ENCODE measurements at regions not wholly inside any gene's neighbourhood (a gene's known extent, or its start where the extent isn't known, plus 50 kb on each side); places are given as distances from the start of the nearest gene placed in this dataset.
"Not testable (repeated sequence)": the region's sequence is repeated elsewhere in the genome, so short reads cannot be mapped to it uniquely, and the experiment has no call there.

DNA sequence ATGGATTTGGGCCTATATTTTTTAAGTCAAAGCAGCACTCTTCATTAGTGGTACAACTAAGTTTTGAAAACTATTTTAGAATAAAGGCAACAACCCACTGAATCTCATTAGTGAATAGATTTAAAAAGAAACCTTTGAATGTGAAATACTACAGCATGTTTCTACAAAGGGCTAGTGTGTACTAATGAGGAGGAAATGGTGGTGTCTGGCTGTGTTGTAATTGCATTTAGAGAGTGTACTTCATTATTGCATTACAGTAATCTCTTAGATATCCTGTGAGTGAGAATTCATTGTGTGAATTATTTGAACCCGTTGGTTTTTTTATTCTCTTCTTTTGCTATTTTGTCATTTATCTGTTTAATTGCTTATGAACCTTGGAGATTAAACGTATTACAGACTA, 575.4 kb upstream of the FAM98A start:
- Histone ChIP-seq H3K4me1 (ENCODE audit: insufficient read depth, low read length) (no peaks in the 10 kb centered on the region), H3K36me3 (ENCODE audit: insufficient read depth, low read length) (no peaks in the 10 kb centered on the region), H3K9ac (ENCODE audit: low read length) (no peak overlapping the region), H3K9me3 (ENCODE audit: low read length) (no peaks in the 10 kb centered on the region), H3K27ac (ENCODE audit: low read depth, low read length) (no peak overlapping the region), H3K4me3 (ENCODE audit: low read depth in 1 of 2, low read length in 2 of 2) (no peak overlapping the region), H3K27me3 (ENCODE audit: control insufficient read depth in 1 of 2, insufficient read depth in 2 of 2, low read length in 2 of 2) (no peaks in the 10 kb centered on the region)

DNA sequence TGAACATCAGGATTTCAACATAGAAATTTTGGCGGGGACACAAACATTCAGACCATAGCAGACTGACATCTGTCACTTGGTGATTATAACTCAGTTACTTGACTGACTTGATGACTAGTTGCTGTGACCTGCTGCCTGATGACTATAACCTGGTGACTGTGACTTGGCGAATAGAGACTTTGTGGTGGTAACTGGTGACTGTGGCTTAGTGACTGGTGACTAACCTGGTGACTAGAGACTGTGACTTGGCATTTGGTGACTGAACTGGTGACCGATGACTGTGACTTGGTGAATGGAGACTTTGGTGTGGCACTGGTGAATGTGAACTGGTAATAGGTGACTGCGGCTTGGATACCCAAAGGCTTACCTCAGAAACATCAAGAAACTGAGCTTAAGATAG, 563.1 kb upstream of the FAM98A start:
- Histone ChIP-seq H3K9ac (ENCODE audit: low read length) (no peak overlapping the region), H3K4me3 (ENCODE audit: low read depth in 1 of 2, low read length in 2 of 2) (no peak overlapping the region), H3K27me3 (ENCODE audit: control insufficient read depth in 1 of 2, insufficient read depth in 2 of 2, low read length in 2 of 2) (no peaks in the 10 kb centered on the region), H3K27ac (ENCODE audit: low read depth, low read length) (no peak overlapping the region), H3K9me3 (ENCODE audit: low read length) (no peaks in the 10 kb centered on the region), H3K4me1 (ENCODE audit: insufficient read depth, low read length) (no peaks in the 10 kb centered on the region), H3K36me3 (ENCODE audit: insufficient read depth, low read length) (no peaks in the 10 kb centered on the region)

DNA sequence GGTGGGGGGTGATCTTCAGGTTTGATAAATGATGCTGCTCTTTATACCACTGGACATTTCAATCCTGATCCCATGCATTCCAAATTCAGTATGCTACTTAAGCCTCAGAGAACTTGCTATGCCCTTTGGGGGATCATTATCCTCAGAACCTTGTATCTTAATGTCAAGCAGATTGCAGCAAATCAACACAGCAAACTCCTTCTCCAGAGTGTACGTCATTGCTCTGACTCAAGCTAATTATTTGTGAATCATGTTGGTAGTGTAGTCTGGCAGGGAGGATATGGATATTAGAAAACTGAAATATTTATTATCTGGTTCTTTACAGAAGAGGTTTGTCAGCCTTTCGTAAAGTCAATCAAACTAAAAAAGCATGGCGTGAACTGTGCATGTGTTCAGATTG, 562.5 kb upstream of the FAM98A start:
- H3K27me3 ChIP-seq (ENCODE audit: control insufficient read depth in 1 of 2, insufficient read depth in 2 of 2, low read length in 2 of 2): no peaks in the 10 kb centered on the region
- H3K9ac ChIP-seq (ENCODE audit: low read length): no peak overlapping the region
- H3K9me3 ChIP-seq (ENCODE audit: low read length): no peaks in the 10 kb centered on the region
- H3K27ac ChIP-seq (ENCODE audit: low read depth, low read length): no peak overlapping the region
- H3K36me3 ChIP-seq (ENCODE audit: insufficient read depth, low read length): no peaks in the 10 kb centered on the region
- no peak overlapping the region for H3K4me3 ChIP-seq (ENCODE audit: low read depth in 1 of 2, low read length in 2 of 2)
- H3K4me1 ChIP-seq (ENCODE audit: insufficient read depth, low read length): no peaks in the 10 kb centered on the region

- H3K27me3 ChIP-seq (ENCODE audit: control insufficient read depth in 1 of 2, insufficient read depth in 2 of 2, low read length in 2 of 2): no peaks in the 10 kb centered on the region
- H3K27ac ChIP-seq (ENCODE audit: low read depth, low read length): no peak overlapping the region
- no peaks in the 10 kb centered on the region for H3K4me1 ChIP-seq (ENCODE audit: insufficient read depth, low read length)
- H3K9ac ChIP-seq (ENCODE audit: low read length): no peak overlapping the region
- no peaks in the 10 kb centered on the region for H3K9me3 ChIP-seq (ENCODE audit: low read length)
- no peaks in the 10 kb centered on the region for H3K36me3 ChIP-seq (ENCODE audit: insufficient read depth, low read length)
- no peak overlapping the region for H3K4me3 ChIP-seq (ENCODE audit: low read depth in 1 of 2, low read length in 2 of 2)
These were observed 560.8 kb upstream of the FAM98A start for GRCh38 chr2:34159901-34160300.

- H3K36me3 ChIP-seq (ENCODE audit: insufficient read depth, low read length): no peaks in the 10 kb centered on the region
- H3K4me1 ChIP-seq (ENCODE audit: insufficient read depth, low read length): no peaks in the 10 kb centered on the region
- H3K9ac ChIP-seq (ENCODE audit: low read length): no peak overlapping the region
- H3K27me3 ChIP-seq (ENCODE audit: control insufficient read depth in 1 of 2, insufficient read depth in 2 of 2, low read length in 2 of 2): no peaks in the 10 kb centered on the region
- no peak overlapping the region for H3K4me3 ChIP-seq (ENCODE audit: low read depth in 1 of 2, low read length in 2 of 2)
- no peaks in the 10 kb centered on the region for H3K9me3 ChIP-seq (ENCODE audit: low read length)
- no peak overlapping the region for H3K27ac ChIP-seq (ENCODE audit: low read depth, low read length)
These were observed 554.4 kb upstream of the FAM98A start for GRCh38 chr2:34153484-34153883.

DNA sequence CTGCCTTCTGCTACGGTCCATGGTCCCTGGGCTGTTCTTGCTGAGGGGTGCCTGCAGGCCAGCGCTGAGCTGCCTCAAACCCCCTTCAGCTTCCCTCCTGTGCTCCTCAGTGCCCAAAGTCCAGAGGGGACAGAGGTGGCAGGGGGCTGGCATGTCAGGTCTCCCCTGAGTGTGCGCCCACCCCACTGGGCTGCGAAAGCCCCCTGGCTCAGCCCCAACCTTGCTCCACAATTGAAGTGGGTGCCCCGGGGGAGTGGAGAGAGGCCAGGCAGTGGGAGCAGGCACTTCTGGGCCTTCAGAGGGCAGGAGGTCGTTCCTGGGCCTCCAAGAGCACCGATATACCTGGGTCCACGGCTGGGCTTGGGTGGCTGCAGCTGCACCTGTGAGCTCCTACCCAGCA, 548.7 kb upstream of the FAM98A start:
- no peaks in the 10 kb centered on the region for H3K36me3 ChIP-seq (ENCODE audit: insufficient read depth, low read length)
- no peaks in the 10 kb centered on the region for H3K9me3 ChIP-seq (ENCODE audit: low read length)
- no peaks in the 10 kb centered on the region for H3K27me3 ChIP-seq (ENCODE audit: control insufficient read depth in 1 of 2, insufficient read depth in 2 of 2, low read length in 2 of 2)
- H3K4me3 ChIP-seq (ENCODE audit: low read depth in 1 of 2, low read length in 2 of 2): no peak overlapping the region
- H3K27ac ChIP-seq (ENCODE audit: low read depth, low read length): no peak overlapping the region
- H3K4me1 ChIP-seq (ENCODE audit: insufficient read depth, low read length): no peaks in the 10 kb centered on the region
- H3K9ac ChIP-seq (ENCODE audit: low read length): no peak overlapping the region

GRCh38 chr2:34143149-34143548, 544.0 kb upstream of the FAM98A start:
- Histone ChIP-seq H3K27ac (ENCODE audit: low read depth, low read length) (no peak overlapping the region), H3K36me3 (ENCODE audit: insufficient read depth, low read length) (no peaks in the 10 kb centered on the region), H3K4me3 (ENCODE audit: low read depth in 1 of 2, low read length in 2 of 2) (no peak overlapping the region), H3K4me1 (ENCODE audit: insufficient read depth, low read length) (no peaks in the 10 kb centered on the region), H3K9me3 (ENCODE audit: low read length) (no peaks in the 10 kb centered on the region), H3K9ac (ENCODE audit: low read length) (no peak overlapping the region), H3K27me3 (ENCODE audit: control insufficient read depth in 1 of 2, insufficient read depth in 2 of 2, low read length in 2 of 2) (no peaks in the 10 kb centered on the region)

- not testable (repeated sequence) for H3K9me3 ChIP-seq (ENCODE audit: low read length); H3K9ac ChIP-seq (ENCODE audit: low read length); H3K4me3 ChIP-seq (ENCODE audit: low read depth in 1 of 2, low read length in 2 of 2); H3K27ac ChIP-seq (ENCODE audit: low read depth, low read length); H3K27me3 ChIP-seq (ENCODE audit: control insufficient read depth in 1 of 2, insufficient read depth in 2 of 2, low read length in 2 of 2); H3K4me1 ChIP-seq (ENCODE audit: insufficient read depth, low read length); H3K36me3 ChIP-seq (ENCODE audit: insufficient read depth, low read length)
These were observed 543.5 kb upstream of the FAM98A start for GRCh38 chr2:34142531-34143008.

DNA sequence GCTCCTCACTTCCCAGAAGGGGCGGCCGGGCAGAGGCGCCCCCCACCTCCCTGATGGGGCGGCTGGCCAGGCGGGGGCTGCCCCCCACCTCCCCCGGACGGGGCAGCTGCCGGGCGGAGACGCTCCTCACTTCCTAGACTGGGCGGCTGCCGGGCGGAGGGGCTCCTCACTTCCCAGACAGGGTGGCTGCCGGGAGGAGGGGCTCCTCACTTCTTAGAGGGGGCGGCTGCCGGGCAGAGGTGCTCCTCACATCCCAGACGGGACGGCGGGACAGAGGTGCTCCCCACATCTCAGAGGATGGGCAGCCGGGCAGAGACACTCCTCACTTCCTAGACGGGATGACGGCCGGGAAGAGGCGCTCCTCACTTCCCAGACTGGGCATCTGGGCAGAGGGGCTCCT, 534.0 kb upstream of the FAM98A start:
- not testable (repeated sequence) for H3K9me3 ChIP-seq (ENCODE audit: low read length); H3K4me1 ChIP-seq (ENCODE audit: insufficient read depth, low read length); H3K27me3 ChIP-seq (ENCODE audit: control insufficient read depth in 1 of 2, insufficient read depth in 2 of 2, low read length in 2 of 2)

DNA sequence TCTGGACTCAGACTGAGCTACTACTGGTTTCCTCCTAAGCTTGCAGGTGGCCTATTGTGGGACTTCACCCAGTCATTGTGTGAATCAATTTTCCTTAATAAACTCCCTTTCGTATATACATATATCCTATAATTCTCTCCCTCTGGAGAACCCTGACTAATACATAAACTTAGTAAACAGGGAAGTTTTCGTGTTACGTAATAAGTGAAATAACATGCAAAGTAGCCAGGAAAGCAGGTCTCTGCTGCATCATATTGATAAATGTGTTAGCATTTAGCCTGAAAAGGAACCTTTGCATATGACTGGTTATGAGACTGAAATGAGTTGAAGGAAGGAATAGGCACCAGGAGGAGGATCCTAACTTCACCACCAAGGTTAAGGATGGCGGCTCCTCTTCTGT, 527.2 kb upstream of the FAM98A start:
- H3K4me1 ChIP-seq (ENCODE audit: insufficient read depth, low read length): no peaks in the 10 kb centered on the region
- no peak overlapping the region for H3K27ac ChIP-seq (ENCODE audit: low read depth, low read length)
- H3K9ac ChIP-seq (ENCODE audit: low read length): no peak overlapping the region
- H3K27me3 ChIP-seq (ENCODE audit: control insufficient read depth in 1 of 2, insufficient read depth in 2 of 2, low read length in 2 of 2): no peaks in the 10 kb centered on the region
- no peak overlapping the region for H3K4me3 ChIP-seq (ENCODE audit: low read depth in 1 of 2, low read length in 2 of 2)
- H3K36me3 ChIP-seq (ENCODE audit: insufficient read depth, low read length): no peaks in the 10 kb centered on the region
- H3K9me3 ChIP-seq (ENCODE audit: low read length): no peaks in the 10 kb centered on the region

More for the DNA sequence above, 534.0 kb upstream of the FAM98A start:
- not testable (repeated sequence) for H3K4me3 ChIP-seq (ENCODE audit: low read depth in 1 of 2, low read length in 2 of 2); H3K36me3 ChIP-seq (ENCODE audit: insufficient read depth, low read length); H3K27ac ChIP-seq (ENCODE audit: low read depth, low read length); H3K9ac ChIP-seq (ENCODE audit: low read length)

GRCh38 chr2:34123996-34124785, 525.1 kb upstream of the FAM98A start:
- Histone ChIP-seq H3K9ac (ENCODE audit: low read length) (no peak overlapping the region), H3K9me3 (ENCODE audit: low read length) (no peaks in the 10 kb centered on the region), H3K27me3 (ENCODE audit: control insufficient read depth in 1 of 2, insufficient read depth in 2 of 2, low read length in 2 of 2) (no peaks in the 10 kb centered on the region)

GRCh38 chr2:34121076-34121475, 522.0 kb upstream of the FAM98A start:
- H3K4me1 ChIP-seq (ENCODE audit: insufficient read depth, low read length): no peaks in the 10 kb centered on the region
- no peaks in the 10 kb centered on the region for H3K36me3 ChIP-seq (ENCODE audit: insufficient read depth, low read length)
- no peaks in the 10 kb centered on the region for H3K27me3 ChIP-seq (ENCODE audit: control insufficient read depth in 1 of 2, insufficient read depth in 2 of 2, low read length in 2 of 2)
- H3K9me3 ChIP-seq (ENCODE audit: low read length): no peaks in the 10 kb centered on the region
- no peak overlapping the region for H3K27ac ChIP-seq (ENCODE audit: low read depth, low read length)
- H3K4me3 ChIP-seq (ENCODE audit: low read depth in 1 of 2, low read length in 2 of 2): no peak overlapping the region
- no peak overlapping the region for H3K9ac ChIP-seq (ENCODE audit: low read length)

More at GRCh38 chr2:34123996-34124785, 525.1 kb upstream of the FAM98A start:
- H3K36me3 ChIP-seq (ENCODE audit: insufficient read depth, low read length): no peaks in the 10 kb centered on the region
- no peak overlapping the region for H3K4me3 ChIP-seq (ENCODE audit: low read depth in 1 of 2, low read length in 2 of 2)
- no peaks in the 10 kb centered on the region for H3K4me1 ChIP-seq (ENCODE audit: insufficient read depth, low read length)
- H3K27ac ChIP-seq (ENCODE audit: low read depth, low read length): no peak overlapping the region

Measured in muscle layer of colon (tissue), 2 donors.